ENCODE measurements at regions not wholly inside any gene's neighbourhood (a gene's known extent, or its start where the extent isn't known, plus 50 kb on each side); places are given as distances from the start of the nearest gene placed in this dataset.

DNA sequence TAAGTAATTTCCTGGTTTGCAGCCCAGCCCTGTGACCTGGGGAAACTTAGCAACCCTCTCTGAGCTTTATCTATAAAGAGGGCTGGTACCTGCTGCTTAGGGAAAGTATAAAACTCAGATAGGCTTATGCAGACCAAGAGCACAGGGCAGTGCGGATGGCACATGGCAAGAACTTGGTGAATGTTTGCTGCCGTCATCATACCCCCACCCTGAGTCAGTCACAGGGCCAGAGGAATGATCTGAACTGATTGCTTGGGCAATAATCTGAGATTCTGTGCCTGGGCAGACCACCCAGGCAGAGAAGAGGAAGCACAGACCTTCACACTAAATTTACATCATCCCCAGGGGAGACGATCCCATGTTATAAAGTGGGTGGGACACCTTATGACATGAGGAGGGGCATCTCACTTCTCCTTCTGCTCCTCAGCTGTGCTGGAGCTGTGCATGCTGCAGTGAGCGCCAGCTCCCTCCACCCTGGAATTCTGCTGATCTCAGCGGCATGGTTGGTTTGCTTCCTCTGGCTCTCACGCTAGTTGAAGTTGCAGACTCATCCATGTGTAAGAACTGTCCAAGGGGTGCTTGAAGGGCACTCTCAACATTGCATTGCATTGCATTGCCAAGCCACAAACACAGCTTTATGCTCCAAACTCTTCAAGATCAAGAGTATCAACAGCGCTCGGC lies 197.1 kb downstream of the AJAP1 start:
- TF ChIP-seq, protein P1, sequence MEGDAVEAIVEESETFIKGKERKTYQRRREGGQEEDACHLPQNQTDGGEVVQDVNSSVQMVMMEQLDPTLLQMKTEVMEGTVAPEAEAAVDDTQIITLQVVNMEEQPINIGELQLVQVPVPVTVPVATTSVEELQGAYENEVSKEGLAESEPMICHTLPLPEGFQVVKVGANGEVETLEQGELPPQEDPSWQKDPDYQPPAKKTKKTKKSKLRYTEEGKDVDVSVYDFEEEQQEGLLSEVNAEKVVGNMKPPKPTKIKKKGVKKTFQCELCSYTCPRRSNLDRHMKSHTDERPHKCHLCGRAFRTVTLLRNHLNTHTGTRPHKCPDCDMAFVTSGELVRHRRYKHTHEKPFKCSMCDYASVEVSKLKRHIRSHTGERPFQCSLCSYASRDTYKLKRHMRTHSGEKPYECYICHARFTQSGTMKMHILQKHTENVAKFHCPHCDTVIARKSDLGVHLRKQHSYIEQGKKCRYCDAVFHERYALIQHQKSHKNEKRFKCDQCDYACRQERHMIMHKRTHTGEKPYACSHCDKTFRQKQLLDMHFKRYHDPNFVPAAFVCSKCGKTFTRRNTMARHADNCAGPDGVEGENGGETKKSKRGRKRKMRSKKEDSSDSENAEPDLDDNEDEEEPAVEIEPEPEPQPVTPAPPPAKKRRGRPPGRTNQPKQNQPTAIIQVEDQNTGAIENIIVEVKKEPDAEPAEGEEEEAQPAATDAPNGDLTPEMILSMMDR (IDR thresholded peaks at IDR 0.05; ENCODE audit: low read depth, low read length, poor library complexity, severe bottlenecking) = no peak
- no peak for TF ChIP-seq EZH2phosphoT487 (IDR thresholded peaks at IDR 0.05; ENCODE audit: borderline replicate concordance, low read length)

Measured in DOHH2 (cell line).